HG03469 (cell line): ENCODE measurements at regions not wholly inside any gene's neighbourhood (a gene's known extent, or its start where the extent isn't known, plus 50 kb on each side); places are given as distances from the start of the nearest gene placed in this dataset.

ENCODE experiments used
- ATAC-seq: cut with Tn5 transposase; IDR thresholded peaks from one replicate; pipeline ENCODE4 v1.9.1; 2021; ENCODE audit warnings: mild to moderate bottlenecking, moderate library complexity, moderate number of reproducible peaks; ENCODE audit not compliant: unreplicated experiment

- no peak for ATAC-seq
Observed at GRCh38 chr4:84441758-84442377, 57.2 kb downstream of the NKX6-1 start.

GRCh38 chr4:84439996-84440395 lies 59.1 kb downstream of the NKX6-1 start:
- no peak for ATAC-seq

- ATAC-seq: no peak
Observed at GRCh38 chr4:84436812-84437211, 62.3 kb downstream of the NKX6-1 start.

GRCh38 chr4:84434344-84434743 lies 64.7 kb downstream of the NKX6-1 start:
- no peak for ATAC-seq

GRCh38 chr4:84433633-84434222 lies 65.4 kb downstream of the NKX6-1 start:
- ATAC-seq: no peak

- ATAC-seq: no peak
Observed at GRCh38 chr4:84432713-84433112, 66.4 kb downstream of the NKX6-1 start.

- no peak for ATAC-seq
Observed at GRCh38 chr4:84420608-84421007, 78.5 kb downstream of the NKX6-1 start.

- ATAC-seq: no peak
Observed at GRCh38 chr4:84419201-84419600, 79.9 kb downstream of the NKX6-1 start.

- no peak for ATAC-seq
Observed at GRCh38 chr4:84417997-84418709, 80.9 kb downstream of the NKX6-1 start.

- no peak for ATAC-seq
Observed at GRCh38 chr4:84413976-84414375, 85.1 kb downstream of the NKX6-1 start.

GRCh38 chr4:84413480-84413879 lies 85.6 kb downstream of the NKX6-1 start:
- ATAC-seq: no peak

- no peak for ATAC-seq
Observed at GRCh38 chr4:84412062-84412461, 87.0 kb downstream of the NKX6-1 start.

GRCh38 chr4:84407554-84408407 lies 91.3 kb downstream of the NKX6-1 start:
- no peak for ATAC-seq

- no peak for ATAC-seq
Observed at GRCh38 chr4:84403656-84404055, 95.4 kb downstream of the NKX6-1 start.

- no peak for ATAC-seq
Observed at GRCh38 chr4:84401701-84402306, 97.3 kb downstream of the NKX6-1 start.

GRCh38 chr4:84394386-84394785 lies 104.7 kb downstream of the NKX6-1 start:
- ATAC-seq: no peak

- ATAC-seq: no peak
Observed at GRCh38 chr4:84392951-84393590, 106.0 kb downstream of the NKX6-1 start.

GRCh38 chr4:84389406-84389805 lies 109.7 kb downstream of the NKX6-1 start:
- ATAC-seq: no peak

GRCh38 chr4:84385203-84385602 lies 113.9 kb downstream of the NKX6-1 start:
- ATAC-seq: no peak

- ATAC-seq: no peak
Observed at GRCh38 chr4:84384801-84385200, 114.3 kb downstream of the NKX6-1 start.
